A673 (cell line): ENCODE measurements at regions not wholly inside any gene's neighbourhood (a gene's known extent, or its start where the extent isn't known, plus 50 kb on each side); places are given as distances from the start of the nearest gene placed in this dataset.

ENCODE experiments used
- EZH2 ChIP-seq: fragments of 200-600 bp; sonication (generic); IDR thresholded peaks from 2 replicates; pipeline ENCODE4 v1.6.1; 2017; ENCODE audit warnings: borderline replicate concordance, low read depth, mild to moderate bottlenecking, mixed read lengths, antibody characterized with exemption, low read length; ENCODE audit not compliant: poor library complexity, severe bottlenecking
- TF ChIP-seq, protein P1 (sequence below): fragments of 300-800, 200-600 bp; sonication (generic); conservative IDR thresholded peaks from 2 replicates; pipeline ENCODE4 v1.5.1; 2017; ENCODE audit warnings: low read depth, mild to moderate bottlenecking, antibody characterized with exemption, low read length, moderate library complexity, mixed read lengths

DNA sequence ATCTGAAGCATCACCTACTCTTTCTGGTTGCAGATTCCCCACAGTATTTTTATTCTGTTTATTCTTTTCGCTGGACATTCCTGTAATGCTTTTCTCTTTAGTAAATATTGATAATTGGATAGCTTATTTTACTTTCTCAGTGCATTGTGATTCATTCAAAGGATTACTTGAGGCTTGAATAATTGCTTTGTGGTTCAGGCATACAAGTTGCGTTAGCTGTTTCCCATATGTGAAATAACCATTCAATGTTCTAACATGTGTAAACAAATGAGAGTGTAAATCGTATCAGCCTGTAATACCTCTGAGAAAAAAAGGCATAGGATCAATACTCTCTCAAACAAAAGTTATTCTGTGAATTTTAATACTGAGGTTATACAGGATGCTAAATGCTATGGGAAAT, 1004.2 kb upstream of the SEL1L start:
- TF ChIP-seq, protein P1, sequence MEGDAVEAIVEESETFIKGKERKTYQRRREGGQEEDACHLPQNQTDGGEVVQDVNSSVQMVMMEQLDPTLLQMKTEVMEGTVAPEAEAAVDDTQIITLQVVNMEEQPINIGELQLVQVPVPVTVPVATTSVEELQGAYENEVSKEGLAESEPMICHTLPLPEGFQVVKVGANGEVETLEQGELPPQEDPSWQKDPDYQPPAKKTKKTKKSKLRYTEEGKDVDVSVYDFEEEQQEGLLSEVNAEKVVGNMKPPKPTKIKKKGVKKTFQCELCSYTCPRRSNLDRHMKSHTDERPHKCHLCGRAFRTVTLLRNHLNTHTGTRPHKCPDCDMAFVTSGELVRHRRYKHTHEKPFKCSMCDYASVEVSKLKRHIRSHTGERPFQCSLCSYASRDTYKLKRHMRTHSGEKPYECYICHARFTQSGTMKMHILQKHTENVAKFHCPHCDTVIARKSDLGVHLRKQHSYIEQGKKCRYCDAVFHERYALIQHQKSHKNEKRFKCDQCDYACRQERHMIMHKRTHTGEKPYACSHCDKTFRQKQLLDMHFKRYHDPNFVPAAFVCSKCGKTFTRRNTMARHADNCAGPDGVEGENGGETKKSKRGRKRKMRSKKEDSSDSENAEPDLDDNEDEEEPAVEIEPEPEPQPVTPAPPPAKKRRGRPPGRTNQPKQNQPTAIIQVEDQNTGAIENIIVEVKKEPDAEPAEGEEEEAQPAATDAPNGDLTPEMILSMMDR, result no peak
- no peak for TF ChIP-seq EZH2
